IMR-90 (cell line): ENCODE measurements at regions not wholly inside any gene's neighbourhood (a gene's known extent, or its start where the extent isn't known, plus 50 kb on each side); places are given as distances from the start of the nearest gene placed in this dataset.

Experiments used
- ATAC-seq: fragments of 200-7000 bp; cut with Tn5 transposase; 2 replicates; pipeline ENCODE4 v1.9.1; 2020; ENCODE audit warnings: low read depth, mild to moderate bottlenecking, moderate library complexity
- BruUV-seq: library from RNA; stranded (reverse); fragments of 400-500 nt; replicated peaks from 2 replicates; lab custom pipeline; 2021; lab: Mats Ljungman, UMichigan
- CTCF ChIA-PET: fragments of 300-600 bp; formaldehyde crosslinking; extraction: SDS; loops from one replicate; lab custom pipeline; 2021; ENCODE audit warnings: antibody characterized with exemption; lab: Yijun Ruan, JAX
- POLR2A ChIA-PET: fragments of 300-600 bp; sonication (Branson Sonifier 250); formaldehyde crosslinking; loops from one replicate; lab custom pipeline; 2022; ENCODE audit warnings: antibody characterized with exemption; ENCODE audit not compliant: unreplicated experiment; lab: Charles Lee
- DNase-seq: peaks from one replicate; pipeline ENCODE4 v3.0.0; 2013
- H2AFZ ChIP-seq: replicated peaks from 2 replicates; pipeline ENCODE3; 2013; ENCODE audit warnings: low read length, mild to moderate bottlenecking; ENCODE audit not compliant: poor library complexity
- H2AK5ac ChIP-seq: 2 replicates; pipeline ENCODE4 v1.6.1; 2013; ENCODE audit warnings: low read depth, low read length, inconsistent platforms
- H2AK9ac ChIP-seq: replicated peaks from 2 replicates; pipeline ENCODE3; 2013; ENCODE audit warnings: mild to moderate bottlenecking, low read depth, low read length, moderate library complexity; ENCODE audit not compliant: poor library complexity
- H2BK120ac ChIP-seq: 2 replicates; pipeline ENCODE4 v1.6.1; 2013; ENCODE audit warnings: low read depth, low read length, inconsistent platforms
- H2BK15ac ChIP-seq: 3 replicates; pipeline ENCODE4 v1.6.1; 2013; ENCODE audit warnings: low read depth, low read length, inconsistent platforms
- H2BK20ac ChIP-seq: 2 replicates; pipeline ENCODE4 v1.6.1; 2013; ENCODE audit warnings: low read depth, mild to moderate bottlenecking, inconsistent platforms, low read length, moderate library complexity
- H2BK5ac ChIP-seq: 2 replicates; pipeline ENCODE4 v1.6.1; 2013; ENCODE audit warnings: mild to moderate bottlenecking, low read depth, low read length, inconsistent platforms; ENCODE audit not compliant: poor library complexity, severe bottlenecking
- H3K14ac ChIP-seq: replicated peaks from 2 replicates; pipeline ENCODE4 v1.6.1; 2013; ENCODE audit warnings: low read depth, low read length, inconsistent platforms
- H3K18ac ChIP-seq: 2 replicates; pipeline ENCODE4 v1.6.1; 2013; ENCODE audit warnings: low read depth, low read length, control low read depth
- H3K23ac ChIP-seq: 2 replicates; pipeline ENCODE4 v1.6.1; 2013; ENCODE audit warnings: low read depth, low read length, inconsistent platforms
- H3K27ac ChIP-seq: 2 replicates; pipeline ENCODE4 v1.5.1; 2013; ENCODE audit warnings: mild to moderate bottlenecking, control low read depth, low read length; ENCODE audit not compliant: insufficient read depth
- H3K27me3 ChIP-seq: 2 replicates; pipeline ENCODE4 v1.6.1; 2013; ENCODE audit warnings: low read length; ENCODE audit not compliant: control insufficient read depth, insufficient read depth
- H3K36me3 ChIP-seq: 2 replicates; pipeline ENCODE4 v1.6.1; 2013; ENCODE audit warnings: low read length, mixed read lengths; ENCODE audit not compliant: control insufficient read depth, insufficient read depth
- H3K4ac ChIP-seq: 2 replicates; pipeline ENCODE4 v1.6.1; 2013; ENCODE audit warnings: low read depth, low read length, inconsistent platforms
- H3K4me1 ChIP-seq: 2 replicates; pipeline ENCODE4 v1.6.1; 2013; ENCODE audit warnings: low read length, mixed read lengths; ENCODE audit not compliant: control insufficient read depth, insufficient read depth
- H3K4me2 ChIP-seq: 2 replicates; pipeline ENCODE4 v1.6.1; 2013; ENCODE audit warnings: low read depth, mild to moderate bottlenecking, control low read depth, low read length, moderate library complexity
- H3K4me3 ChIP-seq: 2 replicates; pipeline ENCODE4 v1.5.1; 2013; ENCODE audit warnings: low read depth, mild to moderate bottlenecking, control low read depth, low read length, moderate library complexity; ENCODE audit not compliant: insufficient read depth
- H3K56ac ChIP-seq: 2 replicates; pipeline ENCODE4 v1.6.1; 2013; ENCODE audit warnings: low read length, inconsistent platforms; ENCODE audit not compliant: insufficient read depth; ENCODE audit errors: extremely low read depth
- H3K79me1 ChIP-seq, 2 experiments: 2 replicates each; pipeline ENCODE4 v1.6.1; 2013; ENCODE audit warnings: low read length in 2 of 2, inconsistent platforms in 1 of 2, low read depth in 1 of 2
- H3K9ac ChIP-seq: 2 replicates; pipeline ENCODE4 v1.6.1; 2013; ENCODE audit warnings: low read depth, low read length, control low read depth
- H3K9me1 ChIP-seq: 2 replicates; pipeline ENCODE4 v1.6.1; 2013; ENCODE audit warnings: low read length, inconsistent platforms; ENCODE audit not compliant: insufficient read depth
- H3K9me3 ChIP-seq: 2 replicates; pipeline ENCODE4 v1.6.1; 2013; ENCODE audit warnings: low read length; ENCODE audit not compliant: control insufficient read depth, insufficient read depth
- H4K20me1 ChIP-seq: 2 replicates; pipeline ENCODE4 v1.6.1; 2013; ENCODE audit warnings: low read length, inconsistent platforms; ENCODE audit not compliant: insufficient read depth
- H4K5ac ChIP-seq: 2 replicates; pipeline ENCODE4 v1.6.1; 2013; ENCODE audit warnings: mild to moderate bottlenecking, low read depth, low read length, control low read depth
- H4K8ac ChIP-seq, 2 experiments: 2 replicates each; pipeline ENCODE4 v1.6.1; 2013; ENCODE audit warnings: low read depth in 2 of 2, low read length in 2 of 2, control low read depth in 1 of 2, inconsistent platforms in 1 of 2
- H4K91ac ChIP-seq: 2 replicates; pipeline ENCODE4 v1.6.1; 2013; ENCODE audit warnings: low read depth, low read length, inconsistent platforms; ENCODE audit not compliant: insufficient read depth
- BHLHE40 ChIP-seq: fragments of 150-350 bp; IDR thresholded peaks from 2 replicates; pipeline ENCODE4 v1.6.1; 2016; ENCODE audit warnings: mild to moderate bottlenecking, low read depth, low read length
- CEBPB ChIP-seq: IDR thresholded peaks from 2 replicates; pipeline ENCODE4 v1.6.1; 2012; ENCODE audit warnings: low read depth, low read length, improper control_type of control experiment
- CHD1 ChIP-seq: IDR thresholded peaks from 2 replicates; pipeline ENCODE4 v1.6.1; 2012; ENCODE audit warnings: low read depth, low read length, improper control_type of control experiment
- ELK1 ChIP-seq: fragments of 150-350 bp; IDR thresholded peaks from 2 replicates; pipeline ENCODE4 v1.6.1; 2016; ENCODE audit warnings: low read depth, mild to moderate bottlenecking, low read length, moderate library complexity, borderline replicate concordance
- FOS ChIP-seq: fragments of 150-350 bp; IDR thresholded peaks from 2 replicates; pipeline ENCODE4 v1.6.1; 2016; ENCODE audit warnings: low read depth, low read length
- MAFK ChIP-seq: IDR thresholded peaks from 2 replicates; pipeline ENCODE4 v1.6.1; 2012; ENCODE audit warnings: low read depth, low read length, improper control_type of control experiment
- MAZ ChIP-seq: IDR thresholded peaks from 2 replicates; pipeline ENCODE4 v1.6.1; 2012; ENCODE audit warnings: low read depth, mild to moderate bottlenecking, low read length, improper control_type of control experiment, moderate library complexity, borderline replicate concordance
- MXI1 ChIP-seq: IDR thresholded peaks from 2 replicates; pipeline ENCODE4 v1.6.1; 2012; ENCODE audit warnings: low read depth, mild to moderate bottlenecking, low read length, moderate library complexity, borderline replicate concordance
- NFE2L2 ChIP-seq: fragments of 150-350 bp; IDR thresholded peaks from 2 replicates; pipeline ENCODE4 v1.6.1; 2016; ENCODE audit warnings: low read depth, mild to moderate bottlenecking, low read length
- POLR2A ChIP-seq: IDR thresholded peaks from 2 replicates; pipeline ENCODE4 v1.6.1; 2012; ENCODE audit warnings: mild to moderate bottlenecking, low read depth, low read length
- RAD21 ChIP-seq: IDR thresholded peaks from 2 replicates; pipeline ENCODE4 v1.6.1; 2012; ENCODE audit warnings: low read length, improper control_type of control experiment
- RCOR1 ChIP-seq: IDR thresholded peaks from 2 replicates; pipeline ENCODE4 v1.6.1; 2012; ENCODE audit warnings: mild to moderate bottlenecking, low read length, improper control_type of control experiment; ENCODE audit not compliant: insufficient replicate concordance
- RFX5 ChIP-seq: IDR thresholded peaks from 2 replicates; pipeline ENCODE4 v1.8.0; 2012; ENCODE audit warnings: low read depth, mild to moderate bottlenecking, low read length, moderate library complexity
- SMC3 ChIP-seq: fragments of 150-350 bp; IDR thresholded peaks from 2 replicates; pipeline ENCODE4 v1.6.1; 2016; ENCODE audit warnings: low read depth, mild to moderate bottlenecking, antibody characterized with exemption, low read length, moderate library complexity
- USF2 ChIP-seq: fragments of 150-350 bp; IDR thresholded peaks from 2 replicates; pipeline ENCODE4 v1.6.1; 2017; ENCODE audit warnings: mild to moderate bottlenecking, antibody characterized with exemption, low read length, low read depth
- WGBS, 2 experiments: methylation state at CpG; one replicate each; pipeline versions ENCODE4 v1.1.5 to v1.1.7; 2013; ENCODE audit warnings: missing lambda C conversion rate in 2 of 2; ENCODE audit not compliant: insufficient read length in 1 of 2; ENCODE audit errors: extremely low coverage in 2 of 2; 5-methylcytosine and 5-hydroxymethylcytosine counted together
- dilution Hi-C: fragments of 300-500 bp; cut with HindIII; formaldehyde crosslinking; loops from one replicate; pipeline ENCODE4 v1.14.3; 2018; ENCODE audit warnings: low sequenced_read_pairs; ENCODE audit not compliant: unreplicated experiment
- in situ Hi-C: fragments of 300-500 bp; cut with MboI; formaldehyde crosslinking; loops from 3 replicates; pipeline ENCODE4 v1.14.3; 2019; ENCODE audit warnings: low sequenced_read_pairs, inconsistent platforms, mixed read lengths
- intact Hi-C: fragments of 100-400 bp; cut with micrococcal nuclease; formaldehyde crosslinking; loops from 2 replicates; pipeline ENCODE4 v1.10.0; 2022
- TF ChIP-seq, protein P1 (sequence below): conservative IDR thresholded peaks from 2 replicates; pipeline ENCODE4 v1.5.1; 2012; ENCODE audit warnings: mild to moderate bottlenecking, low read depth, low read length, improper control_type of control experiment

- Histone ChIP-seq H3K23ac (no peak overlapping the region), H4K91ac (no peak overlapping the region), H3K56ac (no peak overlapping the region), H3K18ac (no peak overlapping the region), H2AK5ac (no peak overlapping the region), H3K79me1 (no peaks in the 10 kb centered on the region), H3K36me3 (no peaks in the 10 kb centered on the region), H3K9ac (no peak overlapping the region), H4K5ac (no peak overlapping the region), H3K9me3 (peaks cover 3% of the 10 kb centered on the region), H2BK20ac (no peak overlapping the region), H3K4me2 (no peak overlapping the region), H2AFZ (no peak overlapping the region), H3K4me3 (no peak overlapping the region), H3K9me1 (no peaks in the 10 kb centered on the region), H2BK15ac (no peak overlapping the region), H2AK9ac (no peak overlapping the region), H4K20me1 (no peaks in the 10 kb centered on the region), H3K27ac (no peak overlapping the region), H3K14ac (no peak overlapping the region), H4K8ac (no peak overlapping the region), H3K27me3 (no peaks in the 10 kb centered on the region), H3K4me1 (no peaks in the 10 kb centered on the region), H3K4ac (no peak overlapping the region), H2BK5ac (no peak overlapping the region), H2BK120ac (no peak overlapping the region)
- intact Hi-C loops (no loop called here), in situ Hi-C loops (no loop called here), dilution Hi-C loops (no loop called here)
- POLR2A ChIA-PET = no interaction called here
- DNase-seq (no peak), ATAC-seq (no peak)
- no peak for TF ChIP-seq CHD1
- no peak for TF ChIP-seq SMC3
- TF ChIP-seq ELK1 = no peak
- no peak for TF ChIP-seq CEBPB
- no peak for TF ChIP-seq MXI1
- TF ChIP-seq BHLHE40 = no peak
- no peak for TF ChIP-seq MAZ
- no peak for TF ChIP-seq RFX5
- TF ChIP-seq USF2 = no peak
- TF ChIP-seq, protein P1, sequence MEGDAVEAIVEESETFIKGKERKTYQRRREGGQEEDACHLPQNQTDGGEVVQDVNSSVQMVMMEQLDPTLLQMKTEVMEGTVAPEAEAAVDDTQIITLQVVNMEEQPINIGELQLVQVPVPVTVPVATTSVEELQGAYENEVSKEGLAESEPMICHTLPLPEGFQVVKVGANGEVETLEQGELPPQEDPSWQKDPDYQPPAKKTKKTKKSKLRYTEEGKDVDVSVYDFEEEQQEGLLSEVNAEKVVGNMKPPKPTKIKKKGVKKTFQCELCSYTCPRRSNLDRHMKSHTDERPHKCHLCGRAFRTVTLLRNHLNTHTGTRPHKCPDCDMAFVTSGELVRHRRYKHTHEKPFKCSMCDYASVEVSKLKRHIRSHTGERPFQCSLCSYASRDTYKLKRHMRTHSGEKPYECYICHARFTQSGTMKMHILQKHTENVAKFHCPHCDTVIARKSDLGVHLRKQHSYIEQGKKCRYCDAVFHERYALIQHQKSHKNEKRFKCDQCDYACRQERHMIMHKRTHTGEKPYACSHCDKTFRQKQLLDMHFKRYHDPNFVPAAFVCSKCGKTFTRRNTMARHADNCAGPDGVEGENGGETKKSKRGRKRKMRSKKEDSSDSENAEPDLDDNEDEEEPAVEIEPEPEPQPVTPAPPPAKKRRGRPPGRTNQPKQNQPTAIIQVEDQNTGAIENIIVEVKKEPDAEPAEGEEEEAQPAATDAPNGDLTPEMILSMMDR = no peak
- no peak for TF ChIP-seq RCOR1
- no peak for TF ChIP-seq MAFK
- no peak for TF ChIP-seq RAD21
- TF ChIP-seq NFE2L2 = no peak
- no peak for TF ChIP-seq FOS
- TF ChIP-seq POLR2A = no peak
- CTCF ChIA-PET = interaction anchor here (0.8 kb wide), 1 partner anchor 394 kb away, joined by 3 read pairs; no protein-coding TSS in a partner anchor
- no CpG with 5 or more reads among the region's 6 CpGs for WGBS, 2 experiments
- BruUV-seq = no TSS peak
Observed at GRCh38 chr12:14148489-14149270, 167.3 kb upstream of the GRIN2B start.
